ENCODE measurements at regions not wholly inside any gene's neighbourhood (a gene's known extent, or its start where the extent isn't known, plus 50 kb on each side); places are given as distances from the start of the nearest gene placed in this dataset.

DNA sequence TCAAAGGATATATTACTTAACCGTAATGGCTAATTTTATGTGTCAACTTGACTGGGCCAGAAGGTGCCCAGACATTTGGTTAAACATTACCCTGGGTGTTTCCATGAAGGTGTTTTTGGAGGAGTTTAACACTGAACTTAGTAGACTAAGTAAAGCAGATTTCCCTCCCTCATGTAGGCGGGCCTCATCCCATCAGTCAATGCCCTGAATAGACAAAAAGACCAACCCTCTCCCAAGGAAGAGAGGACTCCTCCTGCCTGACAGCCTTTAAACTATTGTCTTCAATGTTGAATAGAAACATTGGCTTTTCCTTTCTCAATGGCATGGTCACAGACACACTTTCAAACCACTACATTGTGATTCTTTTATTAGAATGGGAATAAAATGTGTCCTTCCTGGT, 121.9 kb downstream of the SETD4 start:
- no peak for DNase-seq (ENCODE audit: low read depth in 2 of 3, low spot score in 2 of 3)

DNA sequence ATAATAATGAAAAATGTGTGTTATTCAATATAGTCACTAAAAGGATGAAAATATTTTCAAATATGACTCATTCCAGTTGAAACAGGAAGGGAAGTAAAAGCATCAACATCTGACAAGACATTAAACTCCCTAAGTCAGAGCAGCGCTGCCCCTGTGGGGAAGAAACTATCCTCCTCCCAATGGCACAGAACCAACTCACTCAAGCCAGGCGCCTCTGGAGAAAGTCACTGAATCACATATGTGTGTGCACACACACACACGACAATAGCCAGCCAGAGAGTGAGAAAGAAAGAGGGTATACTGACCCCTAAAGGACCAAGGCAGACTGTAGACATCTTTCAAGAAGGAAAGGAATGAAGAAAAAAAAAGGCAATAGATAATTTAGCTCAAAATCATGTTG, 126.9 kb downstream of the SETD4 start:
- DNase-seq (ENCODE audit: low read depth in 2 of 3, low spot score in 2 of 3), result no peak

DNA sequence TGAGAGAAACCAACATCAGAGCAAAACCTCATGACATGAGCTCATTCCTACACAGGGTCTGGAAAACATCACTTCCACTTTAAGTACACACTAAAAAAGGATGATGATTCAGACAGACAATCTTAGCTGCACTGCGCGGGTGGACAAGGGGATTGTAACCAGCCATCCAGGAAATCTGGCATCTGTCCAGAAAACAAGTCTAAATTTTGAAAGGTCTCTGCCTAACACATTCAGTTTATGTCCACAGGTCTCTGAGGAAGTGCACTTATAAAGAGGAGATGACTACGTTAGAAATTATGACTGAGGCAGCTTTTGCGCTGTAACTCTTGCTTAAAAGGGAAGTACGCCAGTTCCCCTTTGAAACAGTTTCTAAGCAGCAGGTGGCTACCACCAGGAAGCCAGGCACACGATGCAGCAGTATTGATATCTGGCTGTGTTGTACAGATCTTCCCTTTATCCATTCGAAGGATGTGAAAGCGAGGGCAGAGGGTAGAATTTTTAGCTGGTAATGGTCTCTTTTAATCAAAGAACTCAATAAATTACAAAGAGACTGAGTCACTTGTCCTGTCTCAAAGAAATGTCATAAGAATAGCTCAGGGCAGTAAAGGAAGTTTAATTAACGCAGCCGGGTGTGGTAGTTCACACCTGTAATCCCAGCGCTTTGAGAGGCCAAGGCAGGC, 128.0 kb downstream of the SETD4 start:
- no peak for DNase-seq (ENCODE audit: low read depth in 2 of 3, low spot score in 2 of 3)

DNA sequence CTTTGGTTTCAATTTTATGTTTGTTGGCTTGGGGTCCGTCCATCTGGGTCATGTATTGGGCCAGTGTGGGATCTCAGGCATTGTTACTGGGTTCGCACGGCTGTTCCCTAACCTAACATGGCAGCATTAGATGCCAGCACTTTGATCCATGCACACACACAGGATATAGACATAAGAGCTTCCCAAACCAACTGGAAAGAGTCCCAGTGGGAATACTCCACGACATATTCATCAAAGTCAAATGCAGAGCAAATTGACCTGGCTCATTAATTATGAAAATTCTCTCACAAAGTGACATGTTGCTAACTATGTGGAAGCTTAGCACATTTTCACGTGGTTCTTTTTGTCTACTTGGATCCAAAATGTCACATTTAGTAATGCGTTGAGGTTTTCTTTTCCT, 130.4 kb downstream of the SETD4 start:
- no peak for DNase-seq (ENCODE audit: low read depth in 2 of 3, low spot score in 2 of 3)

DNA sequence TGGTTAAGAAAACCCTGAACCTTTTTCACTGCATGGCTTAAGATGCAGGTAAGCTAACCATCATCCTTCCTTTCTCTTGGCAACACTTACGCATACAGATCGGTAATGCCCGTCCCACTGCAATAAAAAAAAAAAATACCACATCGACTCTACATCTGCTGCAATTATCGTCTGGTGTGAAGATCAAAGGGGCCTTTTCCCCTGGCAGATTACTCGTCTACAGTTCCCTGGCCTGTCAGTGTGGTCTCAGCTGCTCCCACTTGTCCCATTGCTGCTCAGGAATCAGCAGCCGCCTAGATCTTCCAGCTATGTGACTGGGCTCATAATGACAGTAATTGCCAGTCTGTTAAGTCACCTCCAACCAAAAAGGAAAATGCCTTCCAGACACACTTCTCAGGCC, 133.1 kb downstream of the SETD4 start:
- no peak for DNase-seq (ENCODE audit: low read depth in 2 of 3, low spot score in 2 of 3)

DNA sequence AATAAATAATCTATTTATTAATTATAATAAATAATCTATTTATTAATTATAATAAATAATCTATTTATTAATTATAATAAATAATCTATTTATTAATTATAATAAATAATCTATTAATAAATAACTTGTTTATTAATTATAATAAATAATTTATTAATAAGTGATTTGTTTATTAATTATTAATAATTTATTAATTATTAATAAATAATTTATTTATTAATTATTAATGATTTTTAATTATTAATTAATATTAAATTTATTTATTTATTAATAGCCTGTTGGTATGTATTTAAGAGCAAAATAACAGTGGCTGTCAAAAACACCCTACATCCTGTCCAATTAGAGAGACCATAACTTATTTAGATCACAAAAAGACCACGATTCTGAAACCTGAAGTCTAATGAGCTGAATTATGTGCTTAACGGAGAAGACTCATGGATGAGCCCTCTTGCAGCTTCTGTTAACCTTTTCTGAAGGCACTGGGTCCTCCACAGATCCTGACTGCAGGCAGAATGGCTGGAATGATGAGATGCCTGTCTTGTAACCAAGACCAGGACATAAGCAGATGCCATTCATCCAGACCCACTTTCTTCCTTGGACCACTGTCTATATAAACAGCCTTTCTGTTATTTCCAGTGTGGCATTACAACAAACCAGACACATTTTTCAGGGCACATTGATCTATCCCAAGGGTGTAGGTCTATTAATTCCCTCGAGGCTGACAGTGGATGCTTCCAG, 134.2 kb downstream of the SETD4 start:
- DNase-seq (ENCODE audit: low read depth in 2 of 3, low spot score in 2 of 3), result no peak

DNA sequence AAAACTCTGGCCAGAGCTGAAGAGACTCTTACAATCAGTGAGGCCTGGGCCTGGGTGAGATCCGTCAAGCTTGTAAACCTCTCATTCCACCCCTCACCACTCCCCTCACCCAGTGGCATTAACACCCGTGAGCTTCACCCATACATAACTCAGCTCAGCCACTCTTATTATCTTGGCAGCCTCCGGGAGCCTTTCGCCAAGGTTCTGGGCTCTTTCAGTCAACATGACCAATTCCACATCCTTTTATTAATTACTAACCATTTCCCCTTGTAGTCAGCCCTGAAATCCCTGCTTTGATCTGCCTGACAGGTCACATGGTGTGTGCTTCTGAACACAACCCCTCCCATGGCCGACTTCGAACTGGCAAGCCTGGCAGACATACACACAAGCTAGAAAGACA, 134.8 kb downstream of the SETD4 start:
- DNase-seq (ENCODE audit: low read depth in 2 of 3, low spot score in 2 of 3), result no peak

DNA sequence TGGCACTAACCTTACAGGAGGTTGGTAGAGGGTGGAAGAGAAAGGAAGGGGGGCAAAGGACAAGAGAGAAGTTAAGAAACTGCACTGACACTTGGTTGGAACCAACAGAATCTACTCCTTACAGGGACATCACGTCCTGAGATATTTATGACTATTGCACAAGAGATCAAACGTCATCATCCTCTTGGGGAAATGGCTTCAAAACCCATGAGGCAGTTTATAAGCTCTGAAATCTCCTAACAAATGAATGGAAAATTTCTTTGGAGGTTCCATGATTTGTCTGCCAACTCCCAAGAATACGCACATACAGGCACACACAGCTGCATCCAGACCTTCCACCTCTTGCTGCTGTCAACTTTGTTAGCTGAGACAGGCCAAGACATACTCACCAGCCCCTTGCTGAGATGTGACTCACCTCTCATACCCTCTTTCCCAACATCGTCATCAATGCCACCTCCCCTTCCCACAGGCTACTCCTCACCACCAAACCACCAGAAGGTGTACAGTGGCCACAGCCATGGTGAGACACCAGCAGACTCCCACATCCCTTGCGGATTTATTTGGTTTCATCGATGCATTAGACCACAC, 135.5 kb downstream of the SETD4 start:
- no peak for DNase-seq (ENCODE audit: low read depth in 2 of 3, low spot score in 2 of 3)

DNA sequence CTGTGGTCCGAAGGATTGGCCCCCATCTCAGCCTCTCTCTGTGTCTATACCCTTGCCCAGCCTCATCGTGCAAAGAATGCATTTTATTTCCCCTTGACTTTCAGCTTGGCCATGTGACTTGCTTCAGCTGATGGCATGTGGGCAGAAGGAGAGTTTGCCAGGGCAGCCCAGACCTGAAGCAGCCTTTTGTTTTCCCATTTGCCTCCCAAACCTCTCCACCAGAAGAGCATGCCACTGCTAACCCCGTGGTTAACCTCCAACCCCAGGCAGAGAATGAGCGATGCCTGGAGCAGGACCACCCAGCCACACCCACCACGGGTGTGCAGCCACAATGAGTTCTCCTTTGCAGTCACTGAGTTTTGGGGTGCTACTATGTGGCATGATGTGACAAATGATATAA, 136.4 kb downstream of the SETD4 start:
- no peak for DNase-seq (ENCODE audit: low read depth in 2 of 3, low spot score in 2 of 3)

DNA sequence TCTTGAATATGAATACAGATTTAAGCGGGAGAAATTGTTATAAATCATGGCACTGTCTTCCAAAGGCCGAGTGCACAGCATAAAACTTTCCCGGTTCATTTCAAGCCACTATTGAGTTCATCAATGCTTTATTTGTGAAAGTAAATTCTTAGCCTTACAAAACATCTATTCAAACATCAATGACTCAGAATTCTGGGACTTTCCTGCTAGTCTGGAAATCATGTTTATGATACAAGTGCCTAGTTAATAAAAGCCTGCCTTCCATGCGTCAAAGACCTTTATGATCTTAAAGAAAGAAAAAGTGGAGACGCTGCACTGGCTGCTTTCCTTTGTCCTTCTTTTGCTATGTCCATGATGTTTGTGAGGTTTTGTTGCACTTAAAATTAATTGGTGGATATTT, 137.7 kb downstream of the SETD4 start:
- no peak for DNase-seq (ENCODE audit: low read depth in 2 of 3, low spot score in 2 of 3)

DNA sequence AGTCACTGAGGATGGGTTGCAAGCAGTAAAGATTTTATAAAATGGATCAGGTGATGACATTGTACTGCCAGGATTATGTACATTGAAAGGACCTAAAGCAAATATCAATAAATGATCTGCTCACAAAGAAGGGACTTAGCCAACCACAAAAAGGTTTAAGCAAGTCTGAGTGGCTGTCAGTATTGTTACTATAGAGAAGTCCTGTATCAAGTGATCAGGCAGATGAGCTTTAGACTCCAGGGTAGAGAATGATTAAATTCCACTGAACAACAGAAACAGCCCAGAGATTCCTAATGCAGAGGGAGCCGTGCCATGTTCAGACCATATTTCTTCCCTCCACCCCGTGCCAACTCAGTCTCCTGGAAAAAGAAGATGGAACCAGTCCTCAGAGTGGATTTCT, 138.9 kb downstream of the SETD4 start:
- no peak for DNase-seq (ENCODE audit: low read depth in 2 of 3, low spot score in 2 of 3)

DNA sequence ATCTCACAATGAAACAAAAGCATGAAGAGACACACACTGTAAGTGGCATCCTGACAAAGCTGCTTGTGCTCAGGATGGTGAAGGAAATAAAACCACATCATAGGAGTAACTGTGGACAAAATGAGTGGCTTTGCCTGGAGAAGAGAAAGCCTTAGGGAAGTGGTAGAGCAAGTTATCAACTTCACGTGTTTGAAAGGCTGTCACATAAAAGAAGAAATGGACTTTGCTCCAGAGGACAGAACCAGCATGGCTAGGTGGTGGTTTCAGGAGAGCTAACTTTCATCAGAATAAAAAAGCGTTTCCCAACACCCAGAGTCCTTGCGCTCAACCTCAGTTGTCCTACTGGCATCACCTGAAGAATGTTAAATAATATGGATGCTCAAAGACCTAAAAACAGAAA, 139.9 kb downstream of the SETD4 start:
- DNase-seq (ENCODE audit: low read depth in 2 of 3, low spot score in 2 of 3), result no peak

DNA sequence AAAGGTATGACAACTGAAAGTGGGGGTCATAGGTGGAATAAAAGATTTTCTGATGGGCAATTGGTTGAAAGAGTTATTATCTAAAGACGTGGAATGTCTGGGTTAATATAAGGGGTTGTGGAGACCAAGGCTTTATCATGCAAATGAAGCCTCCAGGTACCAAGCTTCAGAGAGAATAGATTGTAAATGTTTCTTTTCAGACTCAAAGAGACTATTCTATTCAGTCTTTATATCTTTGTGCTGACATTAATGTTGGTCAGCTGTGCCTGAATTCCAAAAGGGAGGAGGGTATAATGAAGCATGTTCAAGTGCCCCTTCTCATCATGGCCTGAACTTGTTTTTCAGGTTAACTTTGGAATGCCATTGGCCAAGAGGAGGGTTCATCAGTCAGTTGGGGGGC, 145.3 kb downstream of the SETD4 start:
- DNase-seq (ENCODE audit: low read depth in 2 of 3, low spot score in 2 of 3), result no peak

DNA sequence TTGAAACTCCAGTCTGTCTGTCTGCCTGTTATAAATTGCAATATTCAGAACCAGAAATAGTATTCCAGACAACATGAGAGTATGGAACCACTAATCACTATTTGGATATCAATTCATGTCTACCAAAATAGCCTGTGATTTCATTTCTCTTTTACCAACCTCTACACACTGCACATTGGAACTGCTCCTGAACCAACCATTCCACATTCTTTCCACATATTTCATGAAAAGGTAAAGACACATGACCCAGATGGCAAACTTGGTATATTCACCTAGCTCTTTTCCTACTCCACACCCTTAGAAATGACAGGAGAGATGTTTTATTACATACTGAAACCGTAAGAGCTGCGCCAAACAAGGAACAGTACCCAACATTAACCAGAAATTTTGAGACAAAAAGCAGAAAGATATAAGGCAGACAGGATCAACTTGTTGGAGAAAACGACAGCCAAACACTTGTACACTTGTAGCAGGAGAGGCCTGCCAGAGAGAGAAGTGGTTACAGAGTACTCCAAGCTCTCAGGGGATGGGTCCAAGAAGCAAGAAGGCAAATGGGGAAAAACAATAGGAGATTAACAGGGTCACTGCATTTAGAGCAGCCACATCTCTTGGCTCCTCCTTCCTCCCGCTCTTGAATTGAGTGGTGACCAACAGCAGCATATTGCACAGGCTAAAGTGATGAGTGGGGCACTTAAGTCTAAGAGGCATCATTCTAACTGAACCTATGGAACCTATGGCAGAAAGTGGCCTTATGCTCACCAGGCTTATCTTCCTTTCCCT, 148.7 kb downstream of the SETD4 start:
- no peak for DNase-seq (ENCODE audit: low read depth in 2 of 3, low spot score in 2 of 3)

DNA sequence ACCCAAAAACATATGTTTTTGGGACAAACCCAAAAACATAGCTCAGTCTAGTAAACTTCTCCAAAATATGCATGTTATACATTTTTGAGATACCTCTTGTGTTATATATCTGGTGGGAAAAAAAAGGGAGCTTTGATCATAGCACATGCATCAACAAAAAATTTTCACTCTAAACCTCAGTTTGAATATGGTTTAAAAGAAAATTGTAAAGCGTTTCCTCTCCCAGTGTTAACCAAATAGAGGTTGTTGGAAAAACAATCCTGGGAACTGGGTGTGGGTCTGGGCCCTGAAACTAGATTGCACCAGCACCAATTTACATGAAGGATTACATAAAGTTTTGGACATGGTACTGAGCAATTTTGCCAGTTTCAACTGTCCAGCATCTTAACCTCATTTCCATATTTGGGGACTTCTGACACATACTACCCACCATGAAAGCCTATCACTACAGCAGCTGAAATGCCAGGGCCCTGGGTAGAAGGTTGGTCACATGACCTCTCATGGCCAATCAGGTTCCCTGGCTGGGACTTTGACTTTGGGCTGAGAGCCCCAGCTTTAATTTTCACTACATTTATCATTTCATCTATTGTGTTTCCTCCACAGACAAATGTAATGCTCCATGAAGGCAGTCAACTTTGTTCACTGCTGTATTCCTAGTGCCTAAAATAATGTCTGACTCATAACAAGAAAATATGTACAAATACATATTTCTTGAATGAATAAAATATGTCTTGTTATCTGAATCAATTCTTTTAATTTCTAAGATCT, 150.7 kb downstream of the SETD4 start:
- DNase-seq (ENCODE audit: low read depth in 2 of 3, low spot score in 2 of 3), result no peak

DNA sequence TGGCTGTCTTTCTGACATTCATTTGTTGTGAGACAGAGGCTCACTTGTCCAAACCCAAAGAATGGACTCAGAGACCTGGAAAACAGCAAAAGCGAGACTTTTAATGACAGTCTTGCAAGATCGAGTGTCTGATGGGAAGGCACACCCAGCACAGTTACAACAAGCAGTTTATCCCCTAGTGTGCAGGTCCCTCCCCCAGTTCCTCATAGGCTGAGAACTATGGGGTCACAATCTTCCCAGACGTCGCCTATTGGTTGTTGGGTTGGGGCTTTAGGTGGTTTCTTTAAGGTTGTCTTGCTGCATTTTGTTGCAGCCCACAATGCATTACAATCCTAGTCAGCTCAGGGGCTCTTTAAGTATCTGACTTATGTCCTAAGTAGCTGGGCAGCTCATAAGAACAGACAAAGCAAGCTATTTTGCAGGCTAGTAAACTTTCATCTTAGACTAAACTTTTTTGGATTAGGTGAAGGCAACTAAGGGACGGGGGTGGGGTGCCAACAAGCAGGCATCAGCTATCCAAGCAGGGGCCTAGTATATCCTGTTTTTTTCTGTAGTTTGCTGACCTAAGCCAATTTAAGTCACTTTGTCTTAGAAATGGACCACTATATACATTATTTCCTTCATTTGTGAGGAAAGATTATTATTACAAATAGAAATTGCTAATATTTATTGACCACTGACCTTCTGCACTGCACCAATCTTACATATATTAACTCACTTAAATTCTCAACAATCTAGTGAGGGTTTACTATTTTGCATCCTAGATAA, 151.8 kb downstream of the SETD4 start:
- no peak for DNase-seq (ENCODE audit: low read depth in 2 of 3, low spot score in 2 of 3)

DNA sequence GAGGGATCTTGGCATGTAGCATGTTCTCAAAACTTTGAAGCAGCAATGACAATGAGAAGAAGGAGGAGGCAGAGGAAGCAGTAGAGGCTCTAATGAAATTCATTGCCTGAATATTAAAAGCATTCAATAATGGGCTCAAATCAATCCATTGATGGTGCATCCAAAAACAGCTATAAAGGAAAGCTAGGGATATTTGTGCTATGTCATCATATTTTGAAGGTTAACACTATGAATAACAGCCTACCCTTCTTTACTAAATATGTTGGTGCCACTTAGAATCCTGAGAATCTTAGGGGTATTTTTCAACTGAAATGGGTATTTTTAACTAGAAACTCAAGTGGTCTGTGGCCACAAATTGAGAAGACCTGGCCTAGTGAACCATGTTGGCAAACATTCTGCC, 153.7 kb downstream of the SETD4 start:
- no peak for DNase-seq (ENCODE audit: low read depth in 2 of 3, low spot score in 2 of 3)

DNA sequence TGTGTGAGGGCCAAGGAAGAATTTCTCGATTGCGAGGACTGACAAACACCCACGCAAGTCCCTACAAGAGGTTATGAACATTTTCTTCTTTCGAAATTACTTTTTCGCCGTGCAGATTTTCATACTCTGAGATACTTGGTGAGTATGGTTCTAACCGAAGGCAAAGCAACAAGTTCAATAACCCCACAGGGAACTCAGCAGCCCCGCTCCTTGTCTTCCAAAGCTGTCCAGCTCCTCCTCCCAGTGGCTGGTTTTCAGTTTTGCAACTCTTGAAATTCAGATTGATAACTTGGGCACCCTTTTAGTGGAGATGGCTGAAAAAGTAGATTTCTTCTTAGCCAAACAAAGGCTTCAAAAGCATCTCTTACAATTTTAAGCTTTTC, 154.4 kb downstream of the SETD4 start:
- no peak for DNase-seq (ENCODE audit: low read depth in 2 of 3, low spot score in 2 of 3)

DNA sequence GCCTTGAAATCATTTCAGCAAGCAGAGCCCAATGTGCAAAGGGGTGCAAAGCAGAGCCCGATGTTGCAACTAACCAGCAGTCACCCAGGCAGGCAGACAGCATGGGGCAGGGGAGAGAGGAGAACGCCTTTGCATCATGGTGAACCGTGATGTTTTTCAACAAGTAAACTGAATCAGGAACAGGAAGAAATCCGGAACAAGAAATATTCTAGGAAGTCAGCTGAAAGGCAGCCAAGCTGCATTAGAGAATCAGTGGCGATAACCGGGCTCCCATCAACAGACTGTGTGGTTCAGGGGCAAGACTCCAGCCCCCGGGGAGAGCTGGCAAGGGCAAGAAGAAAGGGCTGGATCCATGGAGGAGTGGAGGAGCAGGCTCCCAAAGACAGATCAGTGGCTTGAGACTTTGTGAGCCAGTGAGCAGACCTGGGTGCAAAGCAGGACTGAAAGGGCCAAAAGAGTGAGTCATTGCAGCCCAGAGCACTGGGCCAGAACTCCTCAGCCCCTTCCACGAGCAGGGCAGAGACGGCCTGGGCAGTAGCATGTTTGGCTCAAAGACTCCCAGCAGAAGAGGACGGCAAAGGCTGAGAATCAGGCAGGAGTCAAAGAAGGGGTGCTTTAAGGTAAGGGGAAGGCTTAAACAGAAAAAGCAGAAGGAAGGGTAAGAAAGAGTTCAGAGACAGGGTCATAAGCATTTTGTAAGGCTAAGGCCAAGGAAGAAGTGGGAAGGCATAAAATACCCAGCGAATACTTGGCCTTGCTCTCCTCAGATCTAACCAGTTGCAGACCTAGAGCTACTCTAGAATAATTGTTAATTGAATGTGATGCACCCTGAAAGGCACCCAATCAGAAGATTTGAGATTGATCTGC, 155.0 kb downstream of the SETD4 start:
- DNase-seq (ENCODE audit: low read depth in 2 of 3, low spot score in 2 of 3), result no peak

DNA sequence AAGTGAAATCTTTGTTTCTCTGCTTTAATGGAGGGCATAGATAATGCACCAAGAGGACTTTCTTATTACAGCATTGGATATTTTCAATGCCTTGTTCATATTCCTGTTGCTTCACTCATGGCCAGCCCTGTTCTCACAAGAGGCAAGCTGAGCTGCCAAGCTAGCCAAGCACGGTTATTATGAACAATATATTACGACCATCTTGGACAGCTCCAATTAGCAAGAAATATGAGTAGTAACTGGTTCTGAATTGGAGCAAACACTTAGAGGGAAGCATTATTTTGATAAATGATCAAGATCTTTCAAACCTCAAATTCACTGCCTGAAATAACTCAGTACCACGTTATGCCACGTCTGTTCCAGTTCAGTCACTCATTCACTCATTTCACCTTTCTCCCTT, 159.8 kb downstream of the SETD4 start:
- DNase-seq (ENCODE audit: low read depth in 2 of 3, low spot score in 2 of 3), result no peak

All from activated CD8-positive, alpha-beta memory T cell treated with anti-CD3 and anti-CD28 coated beads for 48 hours (primary cell).